Activated CD4-positive, alpha-beta T cell treated with anti-CD3 and anti-CD28 coated beads for 36 hours (primary cell): ENCODE measurements at regions not wholly inside any gene's neighbourhood (a gene's known extent, or its start where the extent isn't known, plus 50 kb on each side); places are given as distances from the start of the nearest gene placed in this dataset.

Experiments used
- ATAC-seq: fragments of 200-7000 bp; cut with Tn5 transposase; one replicate; pipeline ENCODE4 v1.10.0; 2021; ENCODE audit warnings: mild to moderate bottlenecking, moderate library complexity
- CTCF ChIA-PET: fragments of 350-600 bp; sonication (Branson Sonifier 250); formaldehyde crosslinking; loops from one replicate; lab custom pipeline; 2021; ENCODE audit warnings: antibody characterized with exemption; lab: Charles Lee
- POLR2A ChIA-PET: fragments of 350-600 bp; sonication (Branson Sonifier 250); formaldehyde crosslinking; loops from one replicate; lab custom pipeline; 2021; ENCODE audit warnings: antibody characterized with exemption, inconsistent platforms; lab: Charles Lee
- DNase-seq: peaks from one replicate; pipeline ENCODE4 v3.0.0-alpha.2; 2020
- H3K27ac Mint-ChIP-seq: one replicate; pipeline ENCODE4 v1.8.0; 2021; ENCODE audit warnings: mixed read lengths
- H3K27me3 Mint-ChIP-seq: one replicate; pipeline ENCODE4 v1.8.0; 2021; ENCODE audit warnings: mixed read lengths
- H3K36me3 Mint-ChIP-seq: one replicate; pipeline ENCODE4 v1.8.0; 2021; ENCODE audit warnings: low read depth, mixed read lengths
- H3K4me1 Mint-ChIP-seq: one replicate; pipeline ENCODE4 v1.8.0; 2021; ENCODE audit warnings: mixed read lengths
- H3K4me3 Mint-ChIP-seq: one replicate; pipeline ENCODE4 v1.8.0; 2021; ENCODE audit warnings: mild to moderate bottlenecking, moderate library complexity, mixed read lengths
- H3K9me3 Mint-ChIP-seq: one replicate; pipeline ENCODE4 v1.8.0; 2021; ENCODE audit warnings: low read depth, mixed read lengths
- intact Hi-C, 2 experiments: fragments of 100-400 bp; cut with DNase I in 1 of 2; cut with micrococcal nuclease in 1 of 2; formaldehyde crosslinking; loops; one replicate each; pipeline versions ENCODE4 v1.14.2 to v1.15.1; 2022 to 2024; cut with DNase I, micrococcal nuclease

DNA sequence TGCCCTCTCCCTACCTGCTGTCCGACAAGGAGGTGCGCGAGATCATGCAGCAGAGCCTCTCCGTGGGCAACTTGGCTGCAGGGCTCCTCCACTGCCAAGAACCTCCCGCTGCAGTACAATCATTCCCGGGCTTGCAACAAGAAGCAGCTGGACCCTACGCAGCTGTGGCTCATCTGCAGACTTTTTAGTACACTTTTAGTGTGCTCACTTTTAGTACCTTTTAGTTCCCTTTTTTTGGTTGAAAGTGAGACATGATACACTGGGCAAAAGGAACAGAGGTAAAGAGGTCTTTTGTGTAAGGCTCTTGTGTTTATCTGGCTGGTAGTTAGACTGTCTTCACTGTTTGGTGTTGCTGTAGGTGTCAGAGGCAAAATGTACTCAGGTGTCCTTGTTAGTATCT lies 58.1 kb upstream of the SPTLC1 start:
- DNase-seq: no peak
- intact Hi-C loops: no loop called here

DNA sequence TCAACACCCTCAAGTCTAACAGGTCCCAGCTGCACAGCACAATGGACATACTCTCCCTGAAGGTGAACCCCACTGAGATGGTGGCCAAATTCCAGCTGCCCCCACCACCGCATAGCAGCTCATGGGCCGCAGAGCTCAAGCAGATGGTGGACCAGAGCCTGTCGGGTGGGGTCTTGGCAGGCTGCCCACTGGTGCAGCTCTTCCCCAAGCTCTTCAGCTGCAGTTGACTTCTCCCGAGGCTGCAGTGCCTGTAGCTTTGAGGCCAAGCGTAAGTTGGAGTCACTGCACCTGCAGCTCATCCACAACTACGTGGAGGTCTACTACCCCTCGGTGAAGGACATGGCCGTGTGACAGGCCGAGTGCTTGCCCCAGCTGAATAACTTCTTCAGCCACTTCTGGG lies 56.6 kb upstream of the SPTLC1 start:
- CTCF ChIA-PET: interaction anchor here (1.3 kb wide), 1 partner anchor 31 kb away, joined by 5 read pairs; no protein-coding TSS in a partner anchor
- H3K9me3 Mint-ChIP-seq: peaks cover 3% of the 10 kb centered on the region

More for the DNA sequence above, 58.1 kb upstream of the SPTLC1 start:
- ChIA-PET POLR2A (no interaction called here), CTCF (no interaction called here)
- no peak for ATAC-seq
- no peak overlapping the region for H3K27ac Mint-ChIP-seq
- no peaks in the 10 kb centered on the region for H3K4me1 Mint-ChIP-seq
- peaks cover 4% of the 10 kb centered on the region for H3K27me3 Mint-ChIP-seq
- peaks cover 3% of the 10 kb centered on the region for H3K9me3 Mint-ChIP-seq
- H3K36me3 Mint-ChIP-seq: no peaks in the 10 kb centered on the region
- H3K4me3 Mint-ChIP-seq: no peak overlapping the region

DNA sequence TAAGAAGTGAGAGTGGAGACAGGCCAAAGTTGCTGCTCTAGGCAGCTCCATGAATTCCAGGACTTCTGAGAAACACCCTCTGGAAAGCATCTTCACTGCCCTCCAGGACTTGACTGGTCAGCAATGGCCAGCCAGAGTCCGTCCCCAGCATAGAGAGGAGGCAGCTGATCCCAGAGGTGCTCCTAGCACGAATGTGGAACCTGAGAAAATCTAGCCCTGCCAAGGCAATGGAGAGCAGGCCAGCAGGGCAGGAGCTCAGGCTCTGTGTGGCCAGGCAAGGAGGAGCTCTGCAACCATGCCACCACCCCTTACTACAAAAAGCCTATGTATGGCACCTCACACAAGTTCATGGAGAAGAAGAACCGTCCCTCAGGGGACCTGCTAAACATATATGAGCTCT lies 56.1 kb upstream of the SPTLC1 start:
- intact Hi-C loops: no loop called here
- POLR2A ChIA-PET: no interaction called here
- ATAC-seq (no peak), DNase-seq (no peak)
- Mint-ChIP-seq H3K4me1 (no peaks in the 10 kb centered on the region), H3K4me3 (no peak overlapping the region), H3K27me3 (peaks cover 4% of the 10 kb centered on the region), H3K9me3 (peaks cover 3% of the 10 kb centered on the region), H3K36me3 (no peaks in the 10 kb centered on the region), H3K27ac (no peak overlapping the region)
- CTCF ChIA-PET: interaction anchor here (1.3 kb wide), 1 partner anchor 31 kb away, joined by 5 read pairs; no protein-coding TSS in a partner anchor

More for the DNA sequence above, 56.6 kb upstream of the SPTLC1 start:
- no peak for ATAC-seq
- Mint-ChIP-seq H3K4me1 (no peaks in the 10 kb centered on the region), H3K27me3 (peaks cover 4% of the 10 kb centered on the region), H3K4me3 (no peak overlapping the region), H3K36me3 (no peaks in the 10 kb centered on the region), H3K27ac (no peak overlapping the region)
- DNase-seq: no peak
- intact Hi-C loops: no loop called here
- POLR2A ChIA-PET: no interaction called here

DNA sequence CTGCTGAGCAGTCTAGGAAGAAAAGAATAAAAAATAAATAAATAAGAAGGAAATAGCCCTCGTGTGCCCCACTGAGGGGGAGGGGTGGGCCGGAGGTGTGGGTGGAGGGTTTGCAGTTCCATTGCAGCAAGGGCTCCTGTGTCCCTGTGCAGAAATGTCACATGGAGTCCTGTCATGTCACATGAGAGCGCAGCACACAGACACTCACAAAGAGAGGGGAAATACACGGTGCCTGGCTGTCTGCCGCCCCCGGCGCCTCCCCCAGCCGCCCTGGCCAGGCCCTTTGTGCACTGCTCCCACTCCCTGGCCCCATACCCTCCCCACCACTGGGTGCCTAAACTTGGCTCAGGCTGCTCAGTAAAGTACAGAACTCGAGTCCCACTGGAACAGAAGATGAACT lies 55.6 kb upstream of the SPTLC1 start:
- H3K4me3 Mint-ChIP-seq: no peak overlapping the region
- H3K27ac Mint-ChIP-seq: no peak overlapping the region
- H3K9me3 Mint-ChIP-seq: peaks cover 3% of the 10 kb centered on the region
- no peaks in the 10 kb centered on the region for H3K36me3 Mint-ChIP-seq
- no peak for DNase-seq
- no peaks in the 10 kb centered on the region for H3K4me1 Mint-ChIP-seq
- intact Hi-C loops: no loop called here
- POLR2A ChIA-PET: no interaction called here
- H3K27me3 Mint-ChIP-seq: peaks cover 4% of the 10 kb centered on the region
- CTCF ChIA-PET: no interaction called here
- ATAC-seq: no peak

DNA sequence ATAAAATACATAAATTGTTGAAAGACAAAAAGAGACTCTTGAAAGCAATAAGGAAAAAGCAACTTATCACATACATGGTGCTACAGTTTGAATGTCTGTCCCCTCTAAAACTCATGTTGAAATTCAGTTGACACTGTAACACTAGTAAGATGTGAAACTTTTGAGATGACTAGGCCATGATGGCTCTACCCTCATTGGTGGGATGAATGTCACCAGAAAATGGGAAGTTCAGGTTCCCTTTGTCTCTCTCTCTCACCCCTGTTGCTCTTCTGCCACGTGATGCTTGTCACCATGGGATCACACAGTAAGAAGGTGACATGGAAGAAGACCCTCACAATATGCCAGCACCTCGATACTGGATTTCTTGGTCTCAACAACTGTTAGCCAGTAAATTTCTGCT lies 50.3 kb upstream of the SPTLC1 start:
- no peak overlapping the region for H3K27ac Mint-ChIP-seq
- peaks cover 3% of the 10 kb centered on the region for H3K36me3 Mint-ChIP-seq
- peaks cover 11% of the 10 kb centered on the region for H3K9me3 Mint-ChIP-seq
- intact Hi-C loops: no loop called here
- H3K4me1 Mint-ChIP-seq: no peaks in the 10 kb centered on the region
- ATAC-seq (no peak), DNase-seq (no peak)
- H3K4me3 Mint-ChIP-seq: no peak overlapping the region
- POLR2A ChIA-PET: no interaction called here
- CTCF ChIA-PET: interaction anchor here (1.0 to 3.3 kb wide), 2 partner anchors 16 to 25 kb away, joined by 4 to 13 read pairs; no protein-coding TSS in a partner anchor
- H3K27me3 Mint-ChIP-seq: peaks cover 5% of the 10 kb centered on the region
